Breast epithelium (tissue), 3 donors: ENCODE measurements at regions not wholly inside any gene's neighbourhood (a gene's known extent, or its start where the extent isn't known, plus 50 kb on each side); places are given as distances from the start of the nearest gene placed in this dataset.

Experiments used
- CTCF ChIP-seq, 3 donors: fragments of 450-650 bp; IDR thresholded peaks; one replicate each; pipeline ENCODE4 v1.5.1; 2016 to 2017; ENCODE audit warnings: antibody characterized with exemption in 3 of 3, mild to moderate bottlenecking in 3 of 3, moderate library complexity in 3 of 3
- POLR2A ChIP-seq: fragments of 450-650 bp; IDR thresholded peaks from one replicate; pipeline ENCODE4 v1.6.1; 2016; ENCODE audit warnings: antibody characterized with exemption, mild to moderate bottlenecking, moderate library complexity
- POLR2AphosphoS5 ChIP-seq, 3 donors: sonication (generic); formaldehyde crosslinking; IDR thresholded peaks; one replicate each; pipeline ENCODE4 v1.6.1; 2017; ENCODE audit warnings: antibody characterized with exemption in 3 of 3

GRCh38 chr16:55981557-55981956, 106.4 kb upstream of the CES5A start:
- TF ChIP-seq CTCF (IDR thresholded peaks at IDR 0.05): no peak
- TF ChIP-seq POLR2A: no peak
- no peak for TF ChIP-seq POLR2AphosphoS5 (IDR thresholded peaks at IDR 0.05)
